HG03558 (cell line): ENCODE measurements at regions not wholly inside any gene's neighbourhood (a gene's known extent, or its start where the extent isn't known, plus 50 kb on each side); places are given as distances from the start of the nearest gene placed in this dataset.

ENCODE experiments used
- ATAC-seq: cut with Tn5 transposase; IDR thresholded peaks from one replicate; pipeline ENCODE4 v1.9.1; 2021; ENCODE audit warnings: moderate number of reproducible peaks; ENCODE audit not compliant: unreplicated experiment; ENCODE audit errors: extremely low read depth

- no peak for ATAC-seq
Observed at GRCh38 chr11:123378096-123378495, 52.0 kb upstream of the GRAMD1B start.

- no peak for ATAC-seq
Observed at GRCh38 chr11:123377355-123377754, 52.7 kb upstream of the GRAMD1B start.

- no peak for ATAC-seq
Observed at GRCh38 chr11:123375832-123376231, 54.2 kb upstream of the GRAMD1B start.

GRCh38 chr11:123374622-123374968 is 55.5 kb upstream of the GRAMD1B start:
- ATAC-seq, result no peak

- no peak for ATAC-seq
Observed at GRCh38 chr11:123373754-123374621, 56.1 kb upstream of the GRAMD1B start.

GRCh38 chr11:123371506-123372297 is 58.4 kb upstream of the GRAMD1B start:
- no peak for ATAC-seq

- ATAC-seq, result no peak
Observed at GRCh38 chr11:123366924-123367323, 63.1 kb upstream of the GRAMD1B start.

- ATAC-seq, result no peak
Observed at GRCh38 chr11:123365955-123366354, 64.1 kb upstream of the GRAMD1B start.

GRCh38 chr11:123364080-123364479 is 66.0 kb upstream of the GRAMD1B start:
- ATAC-seq, result no peak

GRCh38 chr11:123363556-123363955 is 66.5 kb upstream of the GRAMD1B start:
- ATAC-seq, result no peak

- no peak for ATAC-seq
Observed at GRCh38 chr11:123362941-123363340, 67.1 kb upstream of the GRAMD1B start.

- ATAC-seq, result no peak
Observed at GRCh38 chr11:123362186-123362585, 67.9 kb upstream of the GRAMD1B start.

- no peak for ATAC-seq
Observed at GRCh38 chr11:123361110-123361509, 69.0 kb upstream of the GRAMD1B start.

GRCh38 chr11:123360267-123360936 is 69.7 kb upstream of the GRAMD1B start:
- no peak for ATAC-seq

- ATAC-seq, result no peak
Observed at GRCh38 chr11:123357990-123358827, 71.9 kb upstream of the GRAMD1B start.

- ATAC-seq, result no peak
Observed at GRCh38 chr11:123357353-123357989, 72.6 kb upstream of the GRAMD1B start.

- no peak for ATAC-seq
Observed at GRCh38 chr11:123356539-123356938, 73.5 kb upstream of the GRAMD1B start.

- no peak for ATAC-seq
Observed at GRCh38 chr11:123354371-123354975, 75.6 kb upstream of the GRAMD1B start.

GRCh38 chr11:123351375-123351774 is 78.7 kb upstream of the GRAMD1B start:
- ATAC-seq, result no peak
